ENCODE measurements at regions not wholly inside any gene's neighbourhood (a gene's known extent, or its start where the extent isn't known, plus 50 kb on each side); places are given as distances from the start of the nearest gene placed in this dataset.
"Not testable (repeated sequence)": the region's sequence is repeated elsewhere in the genome, so short reads cannot be mapped to it uniquely, and the experiment has no call there.

- no peak for DNase-seq (ENCODE audit: low read depth)
These were observed 1041.1 kb upstream of the CDH6 start for GRCh38 chr5:30152431-30152830.

- no peak for DNase-seq (ENCODE audit: low read depth)
These were observed 1043.3 kb upstream of the CDH6 start for GRCh38 chr5:30150231-30150630.

DNA sequence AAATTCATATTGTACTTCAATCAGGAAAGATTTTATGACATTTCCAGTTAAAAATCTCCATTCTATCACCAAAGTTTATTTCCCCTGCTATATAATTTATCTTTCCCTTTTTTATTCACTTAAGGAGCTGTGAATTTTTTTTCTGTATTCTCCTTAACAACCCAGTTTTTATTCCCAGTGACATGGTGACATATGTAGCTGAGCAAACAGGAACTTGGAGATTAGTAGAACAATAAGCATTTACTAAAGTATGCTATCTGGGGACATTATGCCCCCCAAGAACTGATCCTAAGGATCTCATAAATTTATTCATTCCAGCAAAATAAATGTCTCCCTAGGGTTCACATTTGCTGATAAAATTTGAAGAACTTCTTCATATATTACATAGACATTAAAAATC lies 1044.0 kb upstream of the CDH6 start:
- DNase-seq (ENCODE audit: low read depth) = no peak

GRCh38 chr5:30147976-30148375 lies 1045.5 kb upstream of the CDH6 start:
- no peak for DNase-seq (ENCODE audit: low read depth)

DNA sequence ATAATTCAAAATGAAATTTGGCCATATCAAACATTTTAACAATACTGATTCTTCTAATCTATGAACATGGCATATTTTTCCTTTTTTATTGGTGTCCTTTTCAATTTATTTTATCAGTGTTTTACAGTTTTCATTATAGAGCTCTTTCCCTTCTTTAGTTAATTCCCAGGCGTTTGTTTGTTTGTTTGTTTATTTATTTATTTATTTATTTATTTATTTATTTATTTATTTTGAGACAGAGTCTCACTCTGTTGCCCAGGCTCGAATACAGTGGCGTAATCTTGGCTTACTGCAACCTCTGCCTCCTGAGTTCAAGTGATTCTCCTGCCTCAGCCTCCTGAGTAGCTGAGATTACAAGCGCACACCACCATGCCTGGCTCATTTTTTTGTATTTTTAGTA lies 1049.4 kb upstream of the CDH6 start:
- not testable (repeated sequence) for DNase-seq (ENCODE audit: low read depth)

- DNase-seq (ENCODE audit: low read depth) = no peak
These were observed 1051.1 kb upstream of the CDH6 start for GRCh38 chr5:30142432-30142831.

- DNase-seq (ENCODE audit: low read depth) = no peak
These were observed 1072.4 kb upstream of the CDH6 start for GRCh38 chr5:30121043-30121442.

DNA sequence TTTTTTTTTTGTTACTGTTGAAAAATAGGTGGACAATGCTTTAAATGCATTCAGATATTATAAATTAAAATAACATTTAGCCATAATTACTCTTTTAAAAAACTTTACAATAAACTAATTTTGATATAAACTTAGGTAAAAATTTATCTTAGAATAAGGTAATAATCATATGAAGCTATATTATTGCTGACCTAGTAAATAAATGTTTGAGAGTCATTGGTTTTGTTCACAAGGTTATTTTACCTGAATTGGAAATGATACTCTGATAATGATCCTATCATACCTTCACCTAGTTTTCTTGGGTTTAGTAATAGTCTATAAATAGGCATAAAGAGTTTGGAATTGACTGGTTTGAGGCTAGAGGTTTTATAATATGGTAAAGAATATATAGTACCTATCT lies 1076.4 kb upstream of the CDH6 start:
- no peak for DNase-seq (ENCODE audit: low read depth)

DNA sequence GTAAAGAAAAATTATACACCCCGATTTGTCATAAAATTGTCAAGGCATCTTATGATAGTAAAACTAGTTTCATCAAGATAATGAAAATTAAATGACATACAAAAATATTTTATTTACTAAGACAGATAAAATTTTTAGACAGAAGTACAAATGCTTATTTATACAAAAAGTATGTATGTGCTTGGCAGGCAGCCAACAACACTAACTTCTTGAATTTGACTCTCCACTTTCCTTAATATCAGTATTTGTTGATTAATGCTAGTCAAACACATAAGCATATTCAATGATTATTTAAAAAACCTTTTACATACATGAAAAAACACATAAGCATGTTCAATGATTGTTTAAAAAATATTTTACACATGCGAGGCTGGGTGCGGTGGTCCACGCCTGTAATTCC lies 1079.9 kb upstream of the CDH6 start:
- no peak for DNase-seq (ENCODE audit: low read depth)

DNA sequence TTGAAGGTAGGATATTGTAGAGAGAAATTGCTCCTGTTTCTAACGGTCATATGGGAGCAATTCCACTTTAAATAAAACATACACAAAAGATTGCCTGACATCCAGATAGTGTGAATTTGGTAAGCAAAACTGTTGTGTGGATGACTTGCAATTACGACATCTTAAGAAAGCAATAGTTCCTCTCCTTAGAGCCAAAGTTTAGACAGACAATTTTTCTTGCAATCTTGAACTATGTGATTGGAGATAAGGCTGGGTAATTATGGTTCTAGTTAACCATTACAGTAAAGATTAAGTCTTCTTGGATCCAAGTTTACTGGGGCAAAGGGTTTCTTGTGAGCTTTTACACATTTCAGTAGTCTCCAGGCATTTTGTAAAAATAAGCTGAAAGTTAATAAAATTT lies 1080.6 kb upstream of the CDH6 start:
- no peak for DNase-seq (ENCODE audit: low read depth)

- DNase-seq (ENCODE audit: low read depth) = no peak
These were observed 1085.4 kb upstream of the CDH6 start for GRCh38 chr5:30108051-30108450.

DNA sequence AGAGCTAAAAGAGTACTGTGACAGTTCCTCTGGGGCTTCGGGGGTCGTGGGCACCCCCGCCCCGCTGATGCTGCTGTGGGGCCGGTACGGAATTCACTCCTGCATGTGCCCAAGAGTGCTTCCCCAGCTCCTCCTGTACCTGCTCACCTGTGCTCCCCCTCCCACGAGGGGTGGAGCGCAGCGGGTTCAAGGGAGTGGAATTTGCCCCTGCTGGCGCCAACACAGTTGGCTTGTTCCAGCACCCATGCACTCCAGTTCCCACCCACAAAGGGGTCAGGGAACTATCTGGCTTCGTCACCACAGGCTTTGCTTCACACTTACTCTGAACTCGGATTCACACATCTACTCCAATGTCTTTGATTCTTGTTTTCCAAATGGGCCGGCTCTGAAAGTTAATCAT lies 1086.9 kb upstream of the CDH6 start:
- DNase-seq (ENCODE audit: low read depth) = no peak

DNA sequence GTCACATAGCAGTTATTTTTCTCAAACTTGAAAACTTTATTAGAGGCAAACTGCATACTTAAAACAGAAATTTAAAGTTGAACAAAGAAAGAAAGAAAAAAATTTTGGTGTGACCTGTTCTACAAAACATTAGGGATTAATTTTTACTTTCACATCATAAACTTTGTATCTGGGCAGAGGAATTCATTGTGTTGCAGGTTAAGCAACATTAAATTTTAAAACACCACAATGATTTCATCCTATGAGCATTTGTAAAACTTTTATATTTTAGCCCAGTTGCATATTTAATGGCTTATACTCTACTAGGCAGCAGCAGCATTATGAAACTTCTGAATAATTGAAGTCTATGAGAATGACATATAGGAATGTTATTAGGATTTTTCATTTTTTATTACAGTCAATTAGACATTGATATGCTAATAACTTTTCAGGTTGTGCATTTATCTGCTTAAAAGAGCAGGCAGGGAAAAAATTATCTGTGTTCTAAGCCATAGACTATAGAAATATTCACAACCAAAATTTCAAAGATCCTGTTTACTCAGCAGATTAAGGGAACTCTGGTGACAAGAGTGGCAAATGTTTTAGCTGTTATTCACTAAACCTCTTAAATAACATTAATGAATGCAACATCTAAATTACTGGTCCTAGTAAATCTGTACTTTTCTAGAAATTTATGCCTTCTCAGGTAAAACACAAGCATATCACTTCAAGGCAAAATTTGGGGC lies 1088.5 kb upstream of the CDH6 start:
- no peak for DNase-seq (ENCODE audit: low read depth)

DNA sequence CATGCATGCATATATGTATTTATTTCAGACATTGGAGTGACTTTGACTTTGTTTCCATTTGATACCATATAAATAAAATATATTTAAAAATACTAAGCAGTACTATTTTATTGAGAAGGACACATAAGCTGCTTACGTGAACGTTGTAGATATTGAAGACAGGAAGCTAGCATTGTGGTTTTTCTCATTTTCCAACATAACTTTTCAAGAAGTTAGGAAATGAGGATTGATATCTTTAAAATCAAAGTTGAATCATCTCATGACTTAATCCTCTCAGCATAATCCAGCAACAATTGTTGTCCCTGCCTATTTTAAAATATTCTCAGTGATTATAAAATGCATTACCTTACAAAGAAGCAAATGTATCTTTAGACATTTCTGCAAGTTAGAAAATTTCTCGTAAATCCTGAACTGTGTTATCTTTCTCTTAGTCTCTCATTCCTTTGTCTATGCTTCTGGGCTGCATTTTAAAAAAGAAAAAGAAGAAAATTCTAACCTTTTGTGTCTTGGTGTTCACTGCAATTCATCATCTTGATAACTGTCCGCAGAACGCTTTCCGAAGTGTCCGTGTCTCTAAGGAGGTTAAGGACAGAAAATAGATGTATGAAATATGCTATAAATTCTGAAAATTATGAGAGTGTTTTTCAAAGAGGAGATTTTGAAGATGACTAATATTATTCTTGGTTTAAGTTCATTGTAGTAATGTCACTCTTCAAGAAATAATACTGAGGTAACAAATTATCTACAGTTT lies 1089.9 kb upstream of the CDH6 start:
- peak; percentile 61 for DNase-seq (ENCODE audit: low read depth)

- DNase-seq (ENCODE audit: low read depth) = peak; percentile 67
These were observed 1090.4 kb upstream of the CDH6 start for GRCh38 chr5:30103052-30103451.

- no peak for DNase-seq (ENCODE audit: low read depth)
These were observed 1091.3 kb upstream of the CDH6 start for GRCh38 chr5:30102185-30102584.

DNA sequence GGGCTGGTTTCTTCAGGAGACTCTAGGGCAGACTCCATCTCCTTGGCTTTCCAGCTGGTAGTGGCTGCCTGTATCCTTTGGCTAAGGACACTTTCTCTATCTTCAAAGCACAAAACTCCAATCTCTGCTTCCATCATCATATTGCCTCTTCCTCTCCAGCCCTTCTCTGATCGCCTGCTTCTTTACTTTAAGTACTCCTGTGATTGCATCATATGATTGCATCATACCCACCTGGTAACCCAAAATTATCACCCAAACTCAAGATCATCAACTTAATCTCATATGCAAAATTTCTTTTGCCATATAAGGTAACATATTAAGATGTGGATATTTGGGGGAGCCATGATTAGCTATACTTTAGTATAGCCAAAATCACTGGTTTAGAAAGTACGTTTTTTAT lies 1092.6 kb upstream of the CDH6 start:
- no peak for DNase-seq (ENCODE audit: low read depth)

GRCh38 chr5:30100148-30100713 lies 1093.3 kb upstream of the CDH6 start:
- DNase-seq (ENCODE audit: low read depth) = no peak

DNA sequence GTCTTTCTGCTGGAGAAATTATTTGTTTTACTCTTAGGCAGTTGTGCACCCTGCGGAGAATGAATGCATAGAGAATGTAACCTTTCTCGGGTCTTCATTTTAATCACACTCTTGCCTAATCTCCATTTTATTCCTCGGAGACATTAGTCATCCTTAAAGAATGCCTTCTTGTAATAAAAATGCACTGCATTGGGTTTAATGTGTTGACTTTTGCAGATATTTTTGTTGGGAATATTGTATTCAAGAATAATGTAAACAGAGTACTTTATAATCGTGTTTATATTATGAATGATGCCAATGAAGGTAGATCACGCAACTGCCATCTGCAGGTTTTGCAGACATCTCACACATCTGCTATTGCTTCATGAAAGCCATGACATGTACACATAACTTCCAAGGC lies 1093.9 kb upstream of the CDH6 start:
- DNase-seq (ENCODE audit: low read depth) = peak; percentile 92

GRCh38 chr5:30098940-30099339 lies 1094.5 kb upstream of the CDH6 start:
- DNase-seq (ENCODE audit: low read depth) = no peak

GRCh38 chr5:30092548-30092947 lies 1100.9 kb upstream of the CDH6 start:
- DNase-seq (ENCODE audit: low read depth) = no peak

GRCh38 chr5:30069441-30070263 lies 1123.8 kb upstream of the CDH6 start:
- DNase-seq (ENCODE audit: low read depth) = no peak

DNA sequence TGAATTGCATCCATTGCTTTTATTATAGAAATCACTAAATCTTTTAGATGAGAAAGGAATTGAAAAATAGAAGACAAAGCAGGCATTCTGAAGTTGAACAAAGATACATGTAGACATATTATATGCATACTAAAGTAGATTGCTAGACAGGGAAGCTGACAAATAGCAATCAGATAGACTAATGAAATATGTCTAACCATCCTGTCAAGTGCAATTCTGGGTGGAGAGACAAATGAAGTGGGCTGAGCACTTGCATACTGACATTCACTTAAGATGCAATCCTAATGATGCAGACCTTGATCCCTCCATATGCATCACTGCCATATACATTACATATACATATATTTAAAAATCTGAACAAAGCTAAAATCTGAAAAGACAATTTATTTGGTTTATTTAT lies 1130.0 kb upstream of the CDH6 start:
- no peak for DNase-seq (ENCODE audit: low read depth)
